Hepatocyte (in vitro differentiated cells): ENCODE measurements at regions not wholly inside any gene's neighbourhood (a gene's known extent, or its start where the extent isn't known, plus 50 kb on each side); places are given as distances from the start of the nearest gene placed in this dataset.

Experiments
- EZH2 ChIP-seq: fragments of 200-600 bp; sonication (generic); IDR thresholded peaks from 2 replicates; pipeline ENCODE4 v1.6.1; 2016; ENCODE audit warnings: antibody characterized with exemption, mild to moderate bottlenecking, borderline replicate concordance
- EZH2phosphoT487 ChIP-seq: fragments of 200-600 bp; sonication (generic); IDR thresholded peaks from one replicate; pipeline ENCODE4 v1.6.1; 2018; ENCODE audit warnings: antibody characterized with exemption, mild to moderate bottlenecking, low read depth, moderate library complexity; ENCODE audit not compliant: unreplicated experiment, severe bottlenecking
- TF ChIP-seq, protein P1 (sequence below): fragments of 200-600 bp; sonication (generic); IDR thresholded peaks from 2 replicates; pipeline ENCODE4 v1.5.1; 2016; ENCODE audit warnings: antibody characterized with exemption, mild to moderate bottlenecking; ENCODE audit not compliant: poor library complexity

DNA sequence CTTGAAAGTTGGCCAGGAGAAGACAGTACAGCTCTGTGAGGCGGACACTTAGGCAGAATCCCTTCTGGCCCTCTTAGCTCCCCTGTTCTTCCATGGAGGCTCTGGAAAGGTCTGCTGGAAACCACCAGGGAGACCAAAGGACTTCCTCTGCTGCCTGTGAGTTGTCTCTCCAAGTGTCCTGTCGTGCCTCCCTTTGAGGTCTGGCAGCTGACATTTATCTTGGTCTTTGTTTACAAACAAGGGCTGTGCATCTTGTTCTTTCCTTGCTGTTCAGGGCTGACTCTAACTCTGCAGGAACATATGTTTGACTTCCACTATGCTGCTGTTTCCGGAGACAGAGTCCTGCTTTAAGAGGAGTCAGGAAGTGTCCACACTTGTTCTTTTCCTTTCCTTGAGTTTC, 159.9 kb upstream of the FRMD6 start:
- TF ChIP-seq, protein P1, sequence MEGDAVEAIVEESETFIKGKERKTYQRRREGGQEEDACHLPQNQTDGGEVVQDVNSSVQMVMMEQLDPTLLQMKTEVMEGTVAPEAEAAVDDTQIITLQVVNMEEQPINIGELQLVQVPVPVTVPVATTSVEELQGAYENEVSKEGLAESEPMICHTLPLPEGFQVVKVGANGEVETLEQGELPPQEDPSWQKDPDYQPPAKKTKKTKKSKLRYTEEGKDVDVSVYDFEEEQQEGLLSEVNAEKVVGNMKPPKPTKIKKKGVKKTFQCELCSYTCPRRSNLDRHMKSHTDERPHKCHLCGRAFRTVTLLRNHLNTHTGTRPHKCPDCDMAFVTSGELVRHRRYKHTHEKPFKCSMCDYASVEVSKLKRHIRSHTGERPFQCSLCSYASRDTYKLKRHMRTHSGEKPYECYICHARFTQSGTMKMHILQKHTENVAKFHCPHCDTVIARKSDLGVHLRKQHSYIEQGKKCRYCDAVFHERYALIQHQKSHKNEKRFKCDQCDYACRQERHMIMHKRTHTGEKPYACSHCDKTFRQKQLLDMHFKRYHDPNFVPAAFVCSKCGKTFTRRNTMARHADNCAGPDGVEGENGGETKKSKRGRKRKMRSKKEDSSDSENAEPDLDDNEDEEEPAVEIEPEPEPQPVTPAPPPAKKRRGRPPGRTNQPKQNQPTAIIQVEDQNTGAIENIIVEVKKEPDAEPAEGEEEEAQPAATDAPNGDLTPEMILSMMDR: no peak
- TF ChIP-seq EZH2 (no peak), EZH2phosphoT487 (no peak)
